OCI-LY7 (cell line): ENCODE measurements at regions not wholly inside any gene's neighbourhood (a gene's known extent, or its start where the extent isn't known, plus 50 kb on each side); places are given as distances from the start of the nearest gene placed in this dataset.

Source experiments
- EZH2phosphoT487 ChIP-seq: fragments of 200-600 bp; sonication (generic); IDR thresholded peaks from 2 replicates; pipeline ENCODE4 v1.6.1; 2018; ENCODE audit warnings: low read depth, borderline replicate concordance, mild to moderate bottlenecking, mixed run types, antibody characterized with exemption, low read length, moderate library complexity, mixed read lengths
- TF ChIP-seq, protein P1 (sequence below): fragments of 200-600 bp; sonication (generic); conservative IDR thresholded peaks from 2 replicates; pipeline ENCODE4 v1.5.1; 2014; ENCODE audit warnings: mild to moderate bottlenecking, antibody characterized with exemption, low read length, moderate library complexity, mixed read lengths

DNA sequence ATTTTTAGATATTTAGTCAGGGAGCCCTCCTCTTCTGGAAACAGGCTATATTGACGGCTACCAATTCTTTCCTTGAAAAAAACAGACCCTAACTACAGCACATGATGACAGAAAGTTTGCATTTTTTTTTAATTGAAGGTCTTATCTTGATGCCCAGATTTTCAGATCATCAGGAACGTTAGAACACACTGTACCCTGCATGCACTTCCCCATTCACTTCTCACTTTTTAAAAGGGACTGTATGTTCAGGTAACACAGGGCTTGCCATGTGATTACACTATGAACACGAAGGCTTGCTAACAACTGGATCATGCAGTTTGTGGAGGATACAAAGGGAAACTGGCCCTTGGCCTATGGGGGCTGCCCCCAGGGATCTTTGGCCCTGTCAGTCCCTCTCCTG is 92.6 kb downstream of the RPS29 start:
- TF ChIP-seq, protein P1, sequence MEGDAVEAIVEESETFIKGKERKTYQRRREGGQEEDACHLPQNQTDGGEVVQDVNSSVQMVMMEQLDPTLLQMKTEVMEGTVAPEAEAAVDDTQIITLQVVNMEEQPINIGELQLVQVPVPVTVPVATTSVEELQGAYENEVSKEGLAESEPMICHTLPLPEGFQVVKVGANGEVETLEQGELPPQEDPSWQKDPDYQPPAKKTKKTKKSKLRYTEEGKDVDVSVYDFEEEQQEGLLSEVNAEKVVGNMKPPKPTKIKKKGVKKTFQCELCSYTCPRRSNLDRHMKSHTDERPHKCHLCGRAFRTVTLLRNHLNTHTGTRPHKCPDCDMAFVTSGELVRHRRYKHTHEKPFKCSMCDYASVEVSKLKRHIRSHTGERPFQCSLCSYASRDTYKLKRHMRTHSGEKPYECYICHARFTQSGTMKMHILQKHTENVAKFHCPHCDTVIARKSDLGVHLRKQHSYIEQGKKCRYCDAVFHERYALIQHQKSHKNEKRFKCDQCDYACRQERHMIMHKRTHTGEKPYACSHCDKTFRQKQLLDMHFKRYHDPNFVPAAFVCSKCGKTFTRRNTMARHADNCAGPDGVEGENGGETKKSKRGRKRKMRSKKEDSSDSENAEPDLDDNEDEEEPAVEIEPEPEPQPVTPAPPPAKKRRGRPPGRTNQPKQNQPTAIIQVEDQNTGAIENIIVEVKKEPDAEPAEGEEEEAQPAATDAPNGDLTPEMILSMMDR = no peak
- no peak for TF ChIP-seq EZH2phosphoT487
